ENCODE measurements at regions not wholly inside any gene's neighbourhood (a gene's known extent, or its start where the extent isn't known, plus 50 kb on each side); places are given as distances from the start of the nearest gene placed in this dataset.
"Not testable (repeated sequence)": the region's sequence is repeated elsewhere in the genome, so short reads cannot be mapped to it uniquely, and the experiment has no call there.

GRCh38 chr5:138702166-138703077 is 50.8 kb upstream of the CTNNA1 start:
- no peak overlapping the region for H3K4me3 ChIP-seq (ENCODE audit: low read length)
- DNase-seq (ENCODE audit: low read depth, low spot score): no peak

GRCh38 chr5:138701678-138702077 is 51.5 kb upstream of the CTNNA1 start:
- no peak for DNase-seq (ENCODE audit: low read depth, low spot score)

GRCh38 chr5:138700581-138701362 is 52.5 kb upstream of the CTNNA1 start:
- DNase-seq (ENCODE audit: low read depth, low spot score): no peak
- no peak overlapping the region for H3K4me3 ChIP-seq (ENCODE audit: low read length)

More at GRCh38 chr5:138701678-138702077, 51.5 kb upstream of the CTNNA1 start:
- no peak overlapping the region for H3K4me3 ChIP-seq (ENCODE audit: low read length)

GRCh38 chr5:138699482-138699881 is 53.7 kb upstream of the CTNNA1 start:
- H3K4me3 ChIP-seq (ENCODE audit: low read length): no peak overlapping the region
- no peak for DNase-seq (ENCODE audit: low read depth, low spot score)

- DNase-seq (ENCODE audit: low read depth, low spot score): no peak
- no peak overlapping the region for H3K4me3 ChIP-seq (ENCODE audit: low read length)
Observed at GRCh38 chr5:138698713-138699112, 54.5 kb upstream of the CTNNA1 start.

- no peak for DNase-seq (ENCODE audit: low read depth, low spot score)
- H3K4me3 ChIP-seq (ENCODE audit: low read length): no peak overlapping the region
Observed at GRCh38 chr5:138697720-138698360, 55.4 kb upstream of the CTNNA1 start.

- no peak for DNase-seq (ENCODE audit: low read depth, low spot score)
- no peak overlapping the region for H3K4me3 ChIP-seq (ENCODE audit: low read length)
Observed at GRCh38 chr5:138696501-138696900, 56.7 kb upstream of the CTNNA1 start.

- no peak for DNase-seq (ENCODE audit: low read depth, low spot score)
Observed at GRCh38 chr5:138695781-138696180, 57.4 kb upstream of the CTNNA1 start.

GRCh38 chr5:138694146-138694545 is 59.1 kb upstream of the CTNNA1 start:
- DNase-seq (ENCODE audit: low read depth, low spot score): no peak
- no peak overlapping the region for H3K4me3 ChIP-seq (ENCODE audit: low read length)

More at GRCh38 chr5:138695781-138696180, 57.4 kb upstream of the CTNNA1 start:
- no peak overlapping the region for H3K4me3 ChIP-seq (ENCODE audit: low read length)

- H3K4me3 ChIP-seq (ENCODE audit: low read length): no peak overlapping the region
- DNase-seq (ENCODE audit: low read depth, low spot score): no peak
Observed at GRCh38 chr5:138692370-138692769, 60.9 kb upstream of the CTNNA1 start.

GRCh38 chr5:138686668-138687067 is 66.6 kb upstream of the CTNNA1 start:
- no peak overlapping the region for H3K4me3 ChIP-seq (ENCODE audit: low read length)
- no peak for DNase-seq (ENCODE audit: low read depth, low spot score)

- no peak overlapping the region for H3K4me3 ChIP-seq (ENCODE audit: low read length)
- DNase-seq (ENCODE audit: low read depth, low spot score): no peak
Observed at GRCh38 chr5:138685193-138685745, 68.0 kb upstream of the CTNNA1 start.

- DNase-seq (ENCODE audit: low read depth, low spot score); H3K4me3 ChIP-seq (ENCODE audit: low read length): not testable (repeated sequence)
Observed at GRCh38 chr5:138682462-138682861, 70.8 kb upstream of the CTNNA1 start.

- H3K4me3 ChIP-seq (ENCODE audit: low read length); DNase-seq (ENCODE audit: low read depth, low spot score): not testable (repeated sequence)
Observed at GRCh38 chr5:138678826-138679225, 74.4 kb upstream of the CTNNA1 start.

GRCh38 chr5:138677782-138678181 is 75.4 kb upstream of the CTNNA1 start:
- no peak overlapping the region for H3K4me3 ChIP-seq (ENCODE audit: low read length)
- no peak for DNase-seq (ENCODE audit: low read depth, low spot score)

- no peak for DNase-seq (ENCODE audit: low read depth, low spot score)
- H3K4me3 ChIP-seq (ENCODE audit: low read length): no peak overlapping the region
Observed at GRCh38 chr5:138676556-138677193, 76.5 kb upstream of the CTNNA1 start.

- DNase-seq (ENCODE audit: low read depth, low spot score): no peak
- H3K4me3 ChIP-seq (ENCODE audit: low read length): no peak overlapping the region
Observed at GRCh38 chr5:138676002-138676401, 77.2 kb upstream of the CTNNA1 start.

- peak; percentile 67 for DNase-seq (ENCODE audit: low read depth, low spot score)
- no peak overlapping the region for H3K4me3 ChIP-seq (ENCODE audit: low read length)
Observed at GRCh38 chr5:138668451-138669380, 84.5 kb upstream of the CTNNA1 start.

Data from Jurkat, Clone E6-1 (cell line).